ENCODE measurements at regions not wholly inside any gene's neighbourhood (a gene's known extent, or its start where the extent isn't known, plus 50 kb on each side); places are given as distances from the start of the nearest gene placed in this dataset.
"Not testable (repeated sequence)": the region's sequence is repeated elsewhere in the genome, so short reads cannot be mapped to it uniquely, and the experiment has no call there.

GRCh38 chr1:185429668-185430067 is 112.6 kb upstream of the IVNS1ABP start:
- not testable (repeated sequence) for DNase-seq

GRCh38 chr1:185427776-185428175 is 110.7 kb upstream of the IVNS1ABP start:
- DNase-seq = no peak

GRCh38 chr1:185427264-185427663 is 110.2 kb upstream of the IVNS1ABP start:
- no peak for DNase-seq

GRCh38 chr1:185426848-185427247 is 109.8 kb upstream of the IVNS1ABP start:
- no peak for DNase-seq

- no peak for DNase-seq
Observed at GRCh38 chr1:185425163-185425562, 108.1 kb upstream of the IVNS1ABP start.

- no peak for DNase-seq
Observed at GRCh38 chr1:185421485-185422107, 104.6 kb upstream of the IVNS1ABP start.

- DNase-seq = no peak
Observed at GRCh38 chr1:185420588-185421081, 103.6 kb upstream of the IVNS1ABP start.

GRCh38 chr1:185419718-185420117 is 102.7 kb upstream of the IVNS1ABP start:
- no peak for DNase-seq

GRCh38 chr1:185418472-185418871 is 101.4 kb upstream of the IVNS1ABP start:
- no peak for DNase-seq

GRCh38 chr1:185412385-185413087 is 95.5 kb upstream of the IVNS1ABP start:
- DNase-seq = no peak

- no peak for DNase-seq
Observed at GRCh38 chr1:185409763-185410528, 92.9 kb upstream of the IVNS1ABP start.

GRCh38 chr1:185409345-185409744 is 92.3 kb upstream of the IVNS1ABP start:
- no peak for DNase-seq

- DNase-seq = no peak
Observed at GRCh38 chr1:185408700-185409270, 91.7 kb upstream of the IVNS1ABP start.

GRCh38 chr1:185406691-185407009 is 89.6 kb upstream of the IVNS1ABP start:
- no peak for DNase-seq

GRCh38 chr1:185406006-185406690 is 89.1 kb upstream of the IVNS1ABP start:
- no peak for DNase-seq

- DNase-seq = no peak
Observed at GRCh38 chr1:185404907-185405568, 88.0 kb upstream of the IVNS1ABP start.

- DNase-seq = no peak
Observed at GRCh38 chr1:185404291-185404690, 87.2 kb upstream of the IVNS1ABP start.

- no peak for DNase-seq
Observed at GRCh38 chr1:185402930-185403329, 85.9 kb upstream of the IVNS1ABP start.

GRCh38 chr1:185401019-185401418 is 84.0 kb upstream of the IVNS1ABP start:
- no peak for DNase-seq

- DNase-seq = no peak
Observed at GRCh38 chr1:185400052-185400451, 83.0 kb upstream of the IVNS1ABP start.

- DNase-seq = no peak
Observed at GRCh38 chr1:185398599-185398998, 81.6 kb upstream of the IVNS1ABP start.

- no peak for DNase-seq
Observed at GRCh38 chr1:185398022-185398421, 81.0 kb upstream of the IVNS1ABP start.

All from effector CD4-positive, alpha-beta T cell (primary cell).